ENCODE measurements at regions not wholly inside any gene's neighbourhood (a gene's known extent, or its start where the extent isn't known, plus 50 kb on each side); places are given as distances from the start of the nearest gene placed in this dataset.

GRCh38 chr5:110203661-110204060 lies 513.9 kb downstream of the MAN2A1 start:
- no peak for TF ChIP-seq POLR2A (IDR thresholded peaks at IDR 0.05)
- TF ChIP-seq, protein P1, sequence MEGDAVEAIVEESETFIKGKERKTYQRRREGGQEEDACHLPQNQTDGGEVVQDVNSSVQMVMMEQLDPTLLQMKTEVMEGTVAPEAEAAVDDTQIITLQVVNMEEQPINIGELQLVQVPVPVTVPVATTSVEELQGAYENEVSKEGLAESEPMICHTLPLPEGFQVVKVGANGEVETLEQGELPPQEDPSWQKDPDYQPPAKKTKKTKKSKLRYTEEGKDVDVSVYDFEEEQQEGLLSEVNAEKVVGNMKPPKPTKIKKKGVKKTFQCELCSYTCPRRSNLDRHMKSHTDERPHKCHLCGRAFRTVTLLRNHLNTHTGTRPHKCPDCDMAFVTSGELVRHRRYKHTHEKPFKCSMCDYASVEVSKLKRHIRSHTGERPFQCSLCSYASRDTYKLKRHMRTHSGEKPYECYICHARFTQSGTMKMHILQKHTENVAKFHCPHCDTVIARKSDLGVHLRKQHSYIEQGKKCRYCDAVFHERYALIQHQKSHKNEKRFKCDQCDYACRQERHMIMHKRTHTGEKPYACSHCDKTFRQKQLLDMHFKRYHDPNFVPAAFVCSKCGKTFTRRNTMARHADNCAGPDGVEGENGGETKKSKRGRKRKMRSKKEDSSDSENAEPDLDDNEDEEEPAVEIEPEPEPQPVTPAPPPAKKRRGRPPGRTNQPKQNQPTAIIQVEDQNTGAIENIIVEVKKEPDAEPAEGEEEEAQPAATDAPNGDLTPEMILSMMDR (IDR thresholded peaks at IDR 0.05) = no peak

Data from uterus (tissue), 2 donors.